Activated T-helper 17 cell treated with anti-CD3 and anti-CD28 coated beads, Interleukin-2, amount 50 U/mL, for 72 hours (primary cell): ENCODE measurements at regions not wholly inside any gene's neighbourhood (a gene's known extent, or its start where the extent isn't known, plus 50 kb on each side); places are given as distances from the start of the nearest gene placed in this dataset.

Source experiments
- ATAC-seq: fragments of 150-1000 bp; cut with Tn5 transposase; replicated peaks from 2 replicates; pipeline ENCODE4 v1.10.0; 2021; ENCODE audit warnings: mild to moderate bottlenecking, moderate library complexity
- H3K27ac Mint-ChIP-seq: one replicate; pipeline ENCODE4 v1.8.0; 2022; ENCODE audit warnings: mixed read lengths
- H3K27me3 Mint-ChIP-seq: one replicate; pipeline ENCODE4 v1.8.0; 2022; ENCODE audit warnings: mixed read lengths
- H3K36me3 Mint-ChIP-seq: one replicate; pipeline ENCODE4 v1.8.0; 2022; ENCODE audit warnings: low read depth, mild to moderate bottlenecking, mixed read lengths
- H3K4me1 Mint-ChIP-seq: one replicate; pipeline ENCODE4 v1.8.0; 2022; ENCODE audit warnings: mixed read lengths
- H3K4me3 Mint-ChIP-seq: one replicate; pipeline ENCODE4 v1.8.0; 2022; ENCODE audit warnings: mild to moderate bottlenecking, mixed read lengths
- H3K9me3 Mint-ChIP-seq: one replicate; pipeline ENCODE4 v1.8.0; 2022; ENCODE audit warnings: mixed read lengths

DNA sequence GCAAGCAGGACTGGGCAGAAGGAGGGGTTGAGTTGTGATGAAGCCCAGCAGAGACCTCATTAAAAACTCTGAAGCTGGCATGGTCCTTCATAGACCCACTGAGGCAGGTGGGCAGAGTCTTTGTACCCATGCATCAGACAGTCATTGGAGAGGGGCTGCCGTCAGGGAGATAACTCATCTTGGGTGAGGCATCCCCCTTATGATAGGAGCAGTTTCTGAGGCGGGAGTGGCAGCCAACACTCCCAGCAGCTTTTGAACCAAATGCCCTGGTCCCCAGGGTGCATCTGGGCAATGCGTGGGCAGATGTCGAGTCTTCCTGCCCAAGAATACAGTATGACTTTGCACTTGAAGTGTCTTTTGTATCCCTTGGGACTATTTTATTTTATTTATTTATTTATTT lies 68.1 kb downstream of the HTR5A start:
- H3K4me3 Mint-ChIP-seq, result no peak overlapping the region
- H3K4me1 Mint-ChIP-seq, result no peaks in the 10 kb centered on the region
- no peaks in the 10 kb centered on the region for H3K9me3 Mint-ChIP-seq
- no peak overlapping the region for H3K27ac Mint-ChIP-seq
- no peaks in the 10 kb centered on the region for H3K36me3 Mint-ChIP-seq
- ATAC-seq, result no peak
- peaks cover 34% of the 10 kb centered on the region for H3K27me3 Mint-ChIP-seq

GRCh38 chr7:155141562-155141961 lies 71.4 kb downstream of the HTR5A start:
- Mint-ChIP-seq H3K9me3 (no peaks in the 10 kb centered on the region), H3K27me3 (peaks cover 47% of the 10 kb centered on the region), H3K27ac (no peak overlapping the region), H3K4me3 (no peak overlapping the region), H3K4me1 (no peaks in the 10 kb centered on the region), H3K36me3 (no peaks in the 10 kb centered on the region)
- ATAC-seq, result no peak

GRCh38 chr7:155143381-155143780 lies 73.3 kb downstream of the HTR5A start:
- Mint-ChIP-seq H3K4me3 (no peak overlapping the region), H3K27me3 (peaks cover 39% of the 10 kb centered on the region)
- ATAC-seq, result no peak

DNA sequence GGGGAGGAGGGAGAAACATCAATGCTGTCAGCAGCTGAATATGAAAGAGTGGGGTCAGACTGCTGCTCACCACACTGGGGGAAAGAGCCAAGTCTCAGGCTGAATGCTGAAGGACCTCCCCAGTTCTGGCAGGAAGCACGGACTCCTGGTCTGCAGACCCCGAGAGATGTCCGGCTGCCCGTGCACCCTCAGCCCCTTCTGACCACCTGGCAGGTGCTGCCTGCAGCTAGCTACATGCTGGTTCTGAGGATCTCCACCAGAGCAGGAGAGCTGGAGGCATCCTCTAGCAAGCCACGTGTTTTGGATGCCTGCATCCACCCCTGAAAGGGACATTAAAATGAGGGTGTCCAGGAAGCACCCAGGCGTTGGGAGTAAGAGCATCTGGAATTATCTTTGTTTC lies 74.2 kb downstream of the HTR5A start:
- H3K27ac Mint-ChIP-seq, result no peak overlapping the region

More at GRCh38 chr7:155143381-155143780, 73.3 kb downstream of the HTR5A start:
- H3K9me3 Mint-ChIP-seq, result no peaks in the 10 kb centered on the region
- no peaks in the 10 kb centered on the region for H3K36me3 Mint-ChIP-seq
- H3K27ac Mint-ChIP-seq, result no peak overlapping the region
- H3K4me1 Mint-ChIP-seq, result no peaks in the 10 kb centered on the region

DNA sequence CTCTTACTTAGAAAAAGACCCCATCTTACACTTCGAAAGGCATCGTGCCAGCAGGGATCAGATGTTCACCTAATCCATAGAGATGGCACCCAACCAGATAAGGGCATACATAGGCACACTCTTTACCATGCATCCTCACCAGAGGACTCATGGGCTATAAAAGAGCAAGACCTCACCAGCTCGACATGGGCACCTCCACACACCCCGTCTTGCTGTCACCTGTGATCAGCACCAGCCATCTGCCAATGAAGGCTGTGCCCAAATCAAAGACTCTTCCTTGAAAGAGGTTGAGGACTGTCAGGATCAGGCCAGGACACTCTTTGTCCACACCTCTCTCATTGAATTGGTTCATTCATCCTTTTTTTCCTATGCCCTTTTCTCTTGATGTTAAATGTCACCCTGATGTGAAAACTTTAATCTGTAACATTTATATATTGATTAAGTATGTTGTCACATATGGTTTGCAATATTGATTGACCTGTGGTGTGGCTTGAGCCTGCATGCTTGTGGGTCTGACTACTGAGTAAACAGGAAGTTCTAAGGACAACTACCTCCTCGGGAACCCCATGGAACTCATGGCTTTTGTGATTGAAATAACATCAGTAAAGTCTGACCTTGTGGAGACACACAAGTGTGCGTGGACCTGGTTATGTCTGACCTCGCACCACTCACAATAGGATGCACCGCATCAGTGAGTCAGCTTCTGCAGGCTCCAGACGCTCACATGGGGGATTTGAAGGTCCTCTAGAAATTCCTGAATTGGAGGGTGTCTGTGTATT lies 75.5 kb downstream of the HTR5A start:
- no peak overlapping the region for H3K27ac Mint-ChIP-seq
- H3K9me3 Mint-ChIP-seq, result no peaks in the 10 kb centered on the region
- H3K4me3 Mint-ChIP-seq, result no peak overlapping the region
- H3K36me3 Mint-ChIP-seq, result no peaks in the 10 kb centered on the region
- ATAC-seq, result no peak
- no peaks in the 10 kb centered on the region for H3K4me1 Mint-ChIP-seq
- H3K27me3 Mint-ChIP-seq, result peaks cover 35% of the 10 kb centered on the region

More for the DNA sequence above, 74.2 kb downstream of the HTR5A start:
- H3K4me3 Mint-ChIP-seq, result no peak overlapping the region
- ATAC-seq, result no peak
- no peaks in the 10 kb centered on the region for H3K4me1 Mint-ChIP-seq
- no peaks in the 10 kb centered on the region for H3K9me3 Mint-ChIP-seq
- no peaks in the 10 kb centered on the region for H3K36me3 Mint-ChIP-seq
- H3K27me3 Mint-ChIP-seq, result peaks cover 33% of the 10 kb centered on the region

- Mint-ChIP-seq H3K4me1 (no peaks in the 10 kb centered on the region), H3K27me3 (peaks cover 26% of the 10 kb centered on the region), H3K9me3 (no peaks in the 10 kb centered on the region), H3K27ac (no peak overlapping the region), H3K36me3 (no peaks in the 10 kb centered on the region), H3K4me3 (no peak overlapping the region)
- no peak for ATAC-seq
Observed at GRCh38 chr7:155147172-155147571, 77.0 kb downstream of the HTR5A start.

GRCh38 chr7:155147624-155148023 lies 77.5 kb downstream of the HTR5A start:
- Mint-ChIP-seq H3K27me3 (peaks cover 22% of the 10 kb centered on the region), H3K4me3 (no peak overlapping the region), H3K36me3 (no peaks in the 10 kb centered on the region), H3K4me1 (no peaks in the 10 kb centered on the region), H3K27ac (no peak overlapping the region), H3K9me3 (no peaks in the 10 kb centered on the region)
- no peak for ATAC-seq

GRCh38 chr7:155153676-155154075 lies 83.6 kb downstream of the HTR5A start:
- no peak for ATAC-seq
- peaks cover 4% of the 10 kb centered on the region for H3K27me3 Mint-ChIP-seq
- no peaks in the 10 kb centered on the region for H3K4me1 Mint-ChIP-seq
- H3K9me3 Mint-ChIP-seq, result no peaks in the 10 kb centered on the region
- no peak overlapping the region for H3K4me3 Mint-ChIP-seq
- H3K27ac Mint-ChIP-seq, result no peak overlapping the region
- no peaks in the 10 kb centered on the region for H3K36me3 Mint-ChIP-seq

DNA sequence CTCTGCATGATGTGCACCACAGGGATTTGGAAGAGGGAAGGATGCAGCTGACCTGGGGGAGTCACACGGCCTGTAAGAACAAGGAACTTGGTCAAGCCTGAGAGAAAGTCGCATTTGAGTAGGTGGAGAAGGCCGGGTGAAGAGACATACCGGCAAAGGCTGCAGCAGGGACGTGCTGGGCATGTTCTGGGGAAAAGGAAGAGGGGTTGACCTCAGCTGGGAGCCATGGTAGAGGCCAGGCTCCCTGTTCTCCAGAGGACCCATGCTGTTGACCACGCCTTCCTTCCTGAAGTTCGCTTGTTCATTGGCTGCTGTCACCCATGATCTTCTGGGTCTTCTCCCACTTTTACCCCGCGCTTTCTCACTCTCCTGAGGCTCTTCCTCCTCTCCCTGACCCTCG lies 84.5 kb downstream of the HTR5A start:
- Mint-ChIP-seq H3K9me3 (no peaks in the 10 kb centered on the region), H3K4me3 (no peak overlapping the region), H3K27me3 (peaks cover 4% of the 10 kb centered on the region), H3K27ac (no peak overlapping the region), H3K4me1 (no peaks in the 10 kb centered on the region), H3K36me3 (no peaks in the 10 kb centered on the region)
- no peak for ATAC-seq

DNA sequence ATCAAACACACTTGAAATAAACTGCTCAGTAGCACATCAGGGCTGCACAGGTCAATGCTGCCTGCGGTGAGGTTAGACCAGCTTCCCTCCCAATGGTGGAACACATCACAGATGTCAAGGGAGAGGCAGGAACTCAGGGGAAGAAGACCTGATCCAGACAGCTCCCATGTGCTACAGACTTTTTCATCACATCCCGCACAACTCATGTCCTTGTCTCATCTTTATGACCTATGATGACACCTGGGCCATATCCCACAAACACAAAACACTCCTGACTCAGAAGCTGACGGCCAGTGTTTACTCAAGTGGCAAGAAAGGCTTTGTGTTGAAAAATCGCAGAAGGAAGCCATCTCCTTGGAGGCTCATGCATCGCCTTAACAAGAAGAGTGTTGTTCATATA lies 91.6 kb downstream of the HTR5A start:
- Mint-ChIP-seq H3K27me3 (peaks cover 23% of the 10 kb centered on the region), H3K4me1 (no peaks in the 10 kb centered on the region), H3K4me3 (no peak overlapping the region), H3K9me3 (no peaks in the 10 kb centered on the region), H3K27ac (no peak overlapping the region), H3K36me3 (no peaks in the 10 kb centered on the region)
- ATAC-seq, result no peak

DNA sequence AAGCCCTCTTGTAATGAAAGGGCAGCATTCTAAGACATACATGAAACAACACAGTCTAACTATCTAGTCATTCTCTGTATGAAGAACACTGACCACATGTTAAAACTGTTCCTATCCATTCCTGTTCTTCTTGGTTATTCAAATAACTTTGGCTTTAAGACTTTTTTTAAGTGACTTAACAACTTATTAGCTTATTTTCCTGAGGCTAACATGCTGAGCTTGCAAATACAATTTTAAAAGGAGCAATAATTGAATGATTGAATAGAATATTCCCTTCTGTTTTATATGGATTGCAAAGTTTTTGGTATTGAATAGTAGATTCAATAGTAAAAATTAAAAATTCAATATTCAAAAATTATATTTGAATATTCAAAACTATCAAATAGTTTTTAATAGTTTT lies 92.3 kb downstream of the HTR5A start:
- Mint-ChIP-seq H3K9me3 (no peaks in the 10 kb centered on the region), H3K27me3 (peaks cover 23% of the 10 kb centered on the region), H3K27ac (no peak overlapping the region), H3K4me1 (no peaks in the 10 kb centered on the region), H3K36me3 (no peaks in the 10 kb centered on the region), H3K4me3 (no peak overlapping the region)
- no peak for ATAC-seq

- Mint-ChIP-seq H3K4me1 (no peaks in the 10 kb centered on the region), H3K36me3 (no peaks in the 10 kb centered on the region)
- ATAC-seq, result no peak
Observed at GRCh38 chr7:155163696-155164095, 93.6 kb downstream of the HTR5A start.

DNA sequence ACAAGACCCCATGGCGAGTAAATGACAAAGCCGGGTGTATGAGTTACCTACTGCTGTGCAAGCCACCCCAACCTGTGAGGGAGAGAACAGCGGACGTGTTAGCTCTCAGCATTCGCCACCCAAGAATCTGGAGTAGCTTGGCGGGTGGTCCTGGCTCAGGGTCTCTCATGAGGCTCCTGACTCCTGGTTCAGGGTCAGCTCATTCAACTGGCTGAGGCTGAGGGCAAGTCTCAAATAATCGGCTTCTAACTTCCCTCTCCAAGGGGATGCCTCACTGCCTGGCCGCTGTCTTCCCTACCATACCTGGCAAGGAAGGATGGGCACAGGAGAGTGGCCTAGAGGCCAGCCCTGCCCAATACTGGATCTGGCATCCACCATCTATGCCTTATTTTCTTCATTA lies 94.2 kb downstream of the HTR5A start:
- ATAC-seq, result no peak

More at GRCh38 chr7:155163696-155164095, 93.6 kb downstream of the HTR5A start:
- H3K9me3 Mint-ChIP-seq, result no peaks in the 10 kb centered on the region
- peaks cover 23% of the 10 kb centered on the region for H3K27me3 Mint-ChIP-seq
- H3K4me3 Mint-ChIP-seq, result no peak overlapping the region
- H3K27ac Mint-ChIP-seq, result no peak overlapping the region

GRCh38 chr7:155166108-155166507 lies 96.0 kb downstream of the HTR5A start:
- Mint-ChIP-seq H3K4me3 (no peak overlapping the region), H3K4me1 (no peaks in the 10 kb centered on the region), H3K36me3 (no peaks in the 10 kb centered on the region), H3K27ac (no peak overlapping the region), H3K9me3 (no peaks in the 10 kb centered on the region), H3K27me3 (peaks cover 24% of the 10 kb centered on the region)
- ATAC-seq, result no peak

More for the DNA sequence above, 94.2 kb downstream of the HTR5A start:
- H3K27ac Mint-ChIP-seq, result no peak overlapping the region
- no peaks in the 10 kb centered on the region for H3K36me3 Mint-ChIP-seq
- H3K4me1 Mint-ChIP-seq, result no peaks in the 10 kb centered on the region
- no peaks in the 10 kb centered on the region for H3K9me3 Mint-ChIP-seq
- no peak overlapping the region for H3K4me3 Mint-ChIP-seq
- peaks cover 23% of the 10 kb centered on the region for H3K27me3 Mint-ChIP-seq

DNA sequence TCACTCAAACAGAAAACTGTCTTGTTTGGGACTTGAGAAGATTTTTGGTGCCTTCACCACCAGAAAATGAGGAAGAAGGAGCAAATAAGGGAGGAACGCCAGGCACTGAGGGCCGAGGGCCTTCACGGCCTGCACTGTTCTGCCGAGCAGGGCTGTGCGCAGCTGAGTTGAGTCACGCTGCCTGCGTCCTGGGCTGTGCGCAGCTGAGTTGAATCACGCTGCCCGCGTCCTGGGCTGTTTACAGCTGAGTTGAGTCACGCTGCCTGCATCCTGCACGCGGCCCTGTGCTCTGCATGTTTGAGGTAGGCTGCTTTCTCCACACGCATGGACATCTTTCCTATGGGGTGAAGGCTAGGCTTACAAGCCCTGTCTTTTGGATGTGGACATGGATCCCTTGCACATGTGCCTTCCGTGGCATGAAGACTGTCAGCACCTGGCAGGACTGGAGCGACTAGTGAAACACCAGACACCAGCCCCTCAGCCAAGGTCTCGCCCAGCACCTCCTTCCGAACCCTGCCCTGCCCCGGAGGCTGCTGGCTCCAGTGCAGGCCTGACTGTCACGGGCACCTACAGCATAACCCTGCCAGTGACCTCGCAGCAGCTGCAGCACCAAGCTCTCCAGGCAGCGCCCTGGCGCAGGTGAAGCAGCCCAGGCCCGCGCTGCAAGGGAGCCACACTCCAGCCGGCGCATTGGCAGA lies 96.7 kb downstream of the HTR5A start:
- peaks cover 23% of the 10 kb centered on the region for H3K27me3 Mint-ChIP-seq
- no peak overlapping the region for H3K4me3 Mint-ChIP-seq
- ATAC-seq, result no peak
- no peaks in the 10 kb centered on the region for H3K9me3 Mint-ChIP-seq
- no peaks in the 10 kb centered on the region for H3K4me1 Mint-ChIP-seq
- no peaks in the 10 kb centered on the region for H3K36me3 Mint-ChIP-seq
- H3K27ac Mint-ChIP-seq, result no peak overlapping the region
